Osteoblast (primary cell): ENCODE measurements at regions not wholly inside any gene's neighbourhood (a gene's known extent, or its start where the extent isn't known, plus 50 kb on each side); places are given as distances from the start of the nearest gene placed in this dataset.

ENCODE experiments used
- DNase-seq: peaks from one replicate; pipeline ENCODE4 v3.0.0; 2011; ENCODE audit warnings: low spot score, mixed read lengths; ENCODE audit not compliant: insufficient read length; ENCODE audit errors: missing footprints
- H2AFZ ChIP-seq: 2 replicates; pipeline ENCODE4 v1.6.0; 2011; ENCODE audit warnings: mild to moderate bottlenecking, low read length
- H3K27ac ChIP-seq: 2 replicates; pipeline ENCODE4 v1.5.1; 2011; ENCODE audit warnings: mild to moderate bottlenecking, low read depth, low read length, moderate library complexity
- H3K27me3 ChIP-seq: 2 replicates; pipeline ENCODE4 v1.6.0; 2012; ENCODE audit warnings: mild to moderate bottlenecking, control low read depth, inconsistent platforms, low read length, moderate library complexity; ENCODE audit not compliant: insufficient read depth
- H3K36me3 ChIP-seq: 2 replicates; pipeline ENCODE4 v1.5.1; 2011; ENCODE audit warnings: mild to moderate bottlenecking, low read length, control low read depth, moderate library complexity; ENCODE audit not compliant: insufficient read depth
- H3K4me1 ChIP-seq: 2 replicates; pipeline ENCODE4 v1.5.1; 2011; ENCODE audit warnings: mild to moderate bottlenecking, low read length, control low read depth, moderate library complexity; ENCODE audit not compliant: insufficient read depth
- H3K4me2 ChIP-seq: 2 replicates; pipeline ENCODE4 v1.6.0; 2011; ENCODE audit warnings: mild to moderate bottlenecking, low read length; ENCODE audit not compliant: insufficient read depth
- H3K4me3 ChIP-seq: fragments of 200-600 bp; sonication (generic); 3 replicates; pipeline ENCODE4 v1.5.1; 2012; ENCODE audit warnings: mild to moderate bottlenecking, low read length, inconsistent platforms; ENCODE audit not compliant: insufficient read depth
- H3K79me2 ChIP-seq: 2 replicates; pipeline ENCODE4 v1.6.0; 2012; ENCODE audit warnings: mild to moderate bottlenecking, low read length, control low read depth, inconsistent platforms; ENCODE audit not compliant: insufficient read depth
- H3K9me3 ChIP-seq: 2 replicates; pipeline ENCODE4 v1.5.1; 2011; ENCODE audit warnings: low read depth, low read length, control low read depth
- H4K20me1 ChIP-seq: 2 replicates; pipeline ENCODE4 v1.6.0; 2012; ENCODE audit warnings: mild to moderate bottlenecking, low read length, control low read depth; ENCODE audit not compliant: insufficient read depth
- CTCF ChIP-seq: IDR thresholded peaks from 2 replicates; pipeline ENCODE4 v1.5.1; 2011; ENCODE audit warnings: mild to moderate bottlenecking, low read depth, low read length, moderate library complexity; ENCODE audit errors: extremely low read depth

- Histone ChIP-seq H2AFZ (no peak overlapping the region), H3K4me1 (no peaks in the 10 kb centered on the region), H4K20me1 (no peaks in the 10 kb centered on the region), H3K36me3 (no peaks in the 10 kb centered on the region), H3K27me3 (no peaks in the 10 kb centered on the region), H3K9me3 (no peaks in the 10 kb centered on the region), H3K79me2 (no peaks in the 10 kb centered on the region), H3K4me3 (no peak overlapping the region), H3K4me2 (no peak overlapping the region), H3K27ac (no peak overlapping the region)
- TF ChIP-seq CTCF: no peak
- DNase-seq: no peak
Measured at GRCh38 chr13:47277774-47278173, 380.9 kb upstream of the HTR2A start.

GRCh38 chr13:47268270-47268669 is 371.4 kb upstream of the HTR2A start:
- Histone ChIP-seq H2AFZ (no peak overlapping the region), H3K4me3 (no peak overlapping the region), H3K4me1 (no peaks in the 10 kb centered on the region), H3K36me3 (no peaks in the 10 kb centered on the region), H4K20me1 (no peaks in the 10 kb centered on the region), H3K79me2 (no peaks in the 10 kb centered on the region), H3K4me2 (no peak overlapping the region), H3K27me3 (no peaks in the 10 kb centered on the region), H3K27ac (no peak overlapping the region), H3K9me3 (no peaks in the 10 kb centered on the region)
- TF ChIP-seq CTCF: no peak
- DNase-seq: no peak

GRCh38 chr13:47258384-47258783 is 361.5 kb upstream of the HTR2A start:
- no peak for DNase-seq
- no peak for TF ChIP-seq CTCF
- no peak overlapping the region for H3K4me3 ChIP-seq
- H2AFZ ChIP-seq: no peak overlapping the region
- H3K4me2 ChIP-seq: no peak overlapping the region
- H3K79me2 ChIP-seq: no peaks in the 10 kb centered on the region
- H3K27ac ChIP-seq: no peak overlapping the region
- H4K20me1 ChIP-seq: no peaks in the 10 kb centered on the region
- H3K36me3 ChIP-seq: no peaks in the 10 kb centered on the region
- H3K27me3 ChIP-seq: no peaks in the 10 kb centered on the region
- no peaks in the 10 kb centered on the region for H3K9me3 ChIP-seq
- no peaks in the 10 kb centered on the region for H3K4me1 ChIP-seq

- Histone ChIP-seq H3K79me2 (no peaks in the 10 kb centered on the region), H3K4me1 (peaks cover 3% of the 10 kb centered on the region), H3K9me3 (no peaks in the 10 kb centered on the region), H3K27ac (no peak overlapping the region), H3K36me3 (no peaks in the 10 kb centered on the region), H3K4me2 (peak overlapping the region; percentile 10), H2AFZ (peak overlapping the region; percentile 69), H4K20me1 (no peaks in the 10 kb centered on the region), H3K27me3 (no peaks in the 10 kb centered on the region), H3K4me3 (no peak overlapping the region)
- no peak for TF ChIP-seq CTCF
- peak; percentile 60 for DNase-seq
Measured at GRCh38 chr13:47256618-47257017, 359.8 kb upstream of the HTR2A start.
